Breast epithelium (tissue), 3 donors: ENCODE measurements at regions not wholly inside any gene's neighbourhood (a gene's known extent, or its start where the extent isn't known, plus 50 kb on each side); places are given as distances from the start of the nearest gene placed in this dataset.

ENCODE experiments used
- CTCF ChIP-seq, 3 donors: fragments of 450-650 bp; IDR thresholded peaks; one replicate each; pipeline ENCODE4 v1.5.1; 2016 to 2017; ENCODE audit warnings: antibody characterized with exemption in 3 of 3, mild to moderate bottlenecking in 3 of 3, moderate library complexity in 3 of 3
- POLR2A ChIP-seq: fragments of 450-650 bp; IDR thresholded peaks from one replicate; pipeline ENCODE4 v1.6.1; 2016; ENCODE audit warnings: antibody characterized with exemption, mild to moderate bottlenecking, moderate library complexity

DNA sequence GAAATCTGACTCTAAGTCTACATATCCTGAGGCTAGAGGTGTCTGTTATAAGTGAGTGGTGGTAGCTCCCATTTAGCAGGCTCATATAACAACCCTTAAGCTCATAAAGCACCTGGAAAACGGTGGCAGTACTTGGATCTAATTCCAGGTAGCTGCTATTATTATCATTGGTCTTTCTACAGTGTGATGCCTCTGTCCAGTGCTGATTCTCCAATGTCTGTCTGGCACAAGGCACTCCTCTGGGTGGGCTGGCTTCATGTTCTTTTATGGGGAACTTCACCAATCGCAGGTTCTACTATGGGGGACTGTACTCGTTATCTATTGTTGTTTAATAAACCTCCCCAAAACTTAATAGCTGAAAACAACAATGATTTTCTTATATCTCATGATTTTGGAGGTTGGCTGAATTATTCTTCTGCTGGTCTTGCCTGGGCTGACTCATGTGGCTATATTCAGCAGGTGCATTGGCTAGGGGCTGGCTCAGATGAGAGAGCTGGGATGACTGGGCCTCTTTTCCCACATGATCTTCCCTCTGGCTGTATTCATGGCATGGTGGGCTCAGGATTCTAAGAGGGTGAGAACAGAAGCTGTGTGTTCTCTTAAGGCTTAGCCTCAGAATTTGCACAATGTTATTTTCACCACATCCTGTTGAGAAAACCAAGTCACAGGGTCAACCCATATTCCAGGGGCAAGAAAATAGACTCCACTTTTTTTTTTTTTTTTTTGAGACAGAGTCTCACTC lies 93.0 kb upstream of the PCGF5 start:
- no peak for TF ChIP-seq CTCF (IDR thresholded peaks at IDR 0.05)
- no peak for TF ChIP-seq POLR2A
